ENCODE measurements at regions not wholly inside any gene's neighbourhood (a gene's known extent, or its start where the extent isn't known, plus 50 kb on each side); places are given as distances from the start of the nearest gene placed in this dataset.
A peak's percentile ranks its signal among the peaks of the same experiment; 100 is the strongest.
"Not testable (repeated sequence)": the region's sequence is repeated elsewhere in the genome, so short reads cannot be mapped to it uniquely, and the experiment has no call there.

GRCh38 chrX:38943120-38943519 lies 141.9 kb downstream of the MID1IP1 start:
- no peak for DNase-seq

GRCh38 chrX:38948046-38948445 lies 146.8 kb downstream of the MID1IP1 start:
- DNase-seq: no peak

- no peak for DNase-seq
Measured at GRCh38 chrX:38954520-38954919, 153.3 kb downstream of the MID1IP1 start.

GRCh38 chrX:38959736-38960135 lies 158.5 kb downstream of the MID1IP1 start:
- DNase-seq: no peak

GRCh38 chrX:38960137-38960536 lies 158.9 kb downstream of the MID1IP1 start:
- peak; percentile 2 for DNase-seq

GRCh38 chrX:38961936-38962335 lies 160.7 kb downstream of the MID1IP1 start:
- no peak for DNase-seq

GRCh38 chrX:38963244-38963643 lies 162.0 kb downstream of the MID1IP1 start:
- DNase-seq: not testable (repeated sequence)

GRCh38 chrX:38965888-38966287 lies 164.6 kb downstream of the MID1IP1 start:
- DNase-seq: no peak

- no peak for DNase-seq
Measured at GRCh38 chrX:38968344-38969216, 167.3 kb downstream of the MID1IP1 start.

GRCh38 chrX:38970074-38970473 lies 168.8 kb downstream of the MID1IP1 start:
- DNase-seq: no peak

GRCh38 chrX:38970845-38971244 lies 169.6 kb downstream of the MID1IP1 start:
- no peak for DNase-seq

GRCh38 chrX:38973322-38973721 lies 172.1 kb downstream of the MID1IP1 start:
- DNase-seq: peak; percentile 62

- DNase-seq: no peak
Measured at GRCh38 chrX:38974542-38974941, 173.3 kb downstream of the MID1IP1 start.

GRCh38 chrX:38975368-38975942 lies 174.2 kb downstream of the MID1IP1 start:
- peak; percentile 21 for DNase-seq

- DNase-seq: no peak
Measured at GRCh38 chrX:38982370-38982769, 181.1 kb downstream of the MID1IP1 start.

- no peak for DNase-seq
Measured at GRCh38 chrX:38982843-38983242, 181.6 kb downstream of the MID1IP1 start.

- peak; percentile 15 for DNase-seq
Measured at GRCh38 chrX:38985375-38985774, 184.1 kb downstream of the MID1IP1 start.

GRCh38 chrX:38985945-38986344 lies 184.7 kb downstream of the MID1IP1 start:
- DNase-seq: no peak

- DNase-seq: no peak
Measured at GRCh38 chrX:38986586-38986985, 185.3 kb downstream of the MID1IP1 start.

- no peak for DNase-seq
Measured at GRCh38 chrX:38987198-38987651, 186.0 kb downstream of the MID1IP1 start.

- no peak for DNase-seq
Measured at GRCh38 chrX:38988301-38988700, 187.0 kb downstream of the MID1IP1 start.

- DNase-seq: no peak
Measured at GRCh38 chrX:38989076-38989475, 187.8 kb downstream of the MID1IP1 start.

GRCh38 chrX:38991656-38992440 lies 190.6 kb downstream of the MID1IP1 start:
- DNase-seq: no peak
